OCI-LY1 (cell line): ENCODE measurements at regions not wholly inside any gene's neighbourhood (a gene's known extent, or its start where the extent isn't known, plus 50 kb on each side); places are given as distances from the start of the nearest gene placed in this dataset.

Source experiments
- H2AFZ ChIP-seq: fragments of 200-600 bp; sonication (generic), shearing (Covaris generic); 2 replicates; pipeline ENCODE4 v1.6.0; 2014; ENCODE audit warnings: antibody characterized with exemption, mild to moderate bottlenecking, low read length
- H3F3A ChIP-seq: fragments of 200-600 bp; sonication (generic), shearing (Covaris generic); 2 replicates; pipeline ENCODE4 v1.6.0; 2014; ENCODE audit warnings: mild to moderate bottlenecking, antibody characterized with exemption, low read length, moderate library complexity; ENCODE audit not compliant: insufficient read depth
- H3K27ac ChIP-seq: fragments of 200-600 bp; sonication (generic); 2 replicates; pipeline ENCODE4 v1.5.1; 2014; ENCODE audit warnings: low read length, mixed run types, mild to moderate bottlenecking, low read depth; ENCODE audit not compliant: poor library complexity, severe bottlenecking
- H3K27me3 ChIP-seq: fragments of 200-600 bp; sonication (generic); 2 replicates; pipeline ENCODE4 v1.6.0; 2014; ENCODE audit warnings: antibody characterized with exemption, mild to moderate bottlenecking, low read length, moderate library complexity; ENCODE audit not compliant: insufficient read depth
- H3K36me3 ChIP-seq: fragments of 200-600 bp; sonication (generic); 2 replicates; pipeline ENCODE4 v1.6.1; 2014; ENCODE audit warnings: mild to moderate bottlenecking, antibody characterized with exemption, low read length, moderate library complexity, mixed read lengths; ENCODE audit not compliant: insufficient read depth
- H3K4me1 ChIP-seq: fragments of 200-600 bp; sonication (generic); 2 replicates; pipeline ENCODE4 v1.5.1; 2014; ENCODE audit warnings: mild to moderate bottlenecking, low read length, moderate library complexity; ENCODE audit not compliant: insufficient read depth, severe bottlenecking
- H3K4me2 ChIP-seq: fragments of 200-600 bp; sonication (generic), shearing (Covaris generic); 2 replicates; pipeline ENCODE4 v1.6.1; 2014; ENCODE audit warnings: low read length
- H3K4me3 ChIP-seq: fragments of 200-600 bp; sonication (generic); 2 replicates; pipeline ENCODE4 v1.5.1; 2014; ENCODE audit warnings: low read length, low read depth, mild to moderate bottlenecking, mixed read lengths; ENCODE audit not compliant: poor library complexity, severe bottlenecking
- H3K79me2 ChIP-seq: fragments of 200-600 bp; shearing (Covaris generic); 2 replicates; pipeline ENCODE4 v1.6.1; 2016; ENCODE audit warnings: mixed run types, low read length, mixed read lengths; ENCODE audit not compliant: insufficient read depth
- H3K9ac ChIP-seq: fragments of 200-600 bp; sonication (generic), shearing (Covaris generic); 2 replicates; pipeline ENCODE4 v1.6.1; 2014; ENCODE audit warnings: mild to moderate bottlenecking, low read length, mixed read lengths
- H3K9me2 ChIP-seq: fragments of 200-600 bp; sonication (generic), shearing (Covaris generic); 2 replicates; pipeline ENCODE4 v1.6.1; 2014; ENCODE audit warnings: low read depth, mild to moderate bottlenecking, low read length, mixed read lengths
- H3K9me3 ChIP-seq: fragments of 200-600 bp; shearing (Covaris generic); 2 replicates; pipeline ENCODE4 v1.6.1; 2014; ENCODE audit warnings: low read length, mixed read lengths
- H4K20me1 ChIP-seq: fragments of 200-600 bp; sonication (generic), shearing (Covaris generic); 2 replicates; pipeline ENCODE4 v1.6.0; 2016; ENCODE audit warnings: mild to moderate bottlenecking, low read length; ENCODE audit not compliant: insufficient read depth
- CTCF ChIP-seq: fragments of 200-600 bp; sonication (generic), shearing (Covaris generic); IDR thresholded peaks from 2 replicates; pipeline ENCODE4 v1.5.1; 2017; ENCODE audit warnings: mild to moderate bottlenecking, antibody characterized with exemption, low read length, moderate library complexity, mixed read lengths
- EZH2 ChIP-seq: fragments of 200-600 bp; sonication (generic), shearing (Covaris generic); IDR thresholded peaks from 2 replicates; pipeline ENCODE4 v1.8.0; 2017; ENCODE audit warnings: borderline replicate concordance, mixed run types, mild to moderate bottlenecking, antibody characterized with exemption, low read length, moderate library complexity, mixed read lengths

GRCh38 chr21:26282058-26282457 is 111.5 kb upstream of the APP start:
- no peaks in the 10 kb centered on the region for H3F3A ChIP-seq
- no peaks in the 10 kb centered on the region for H3K9me3 ChIP-seq
- TF ChIP-seq EZH2, result no peak
- no peak for TF ChIP-seq CTCF
- no peaks in the 10 kb centered on the region for H3K79me2 ChIP-seq
- H3K36me3 ChIP-seq, result no peaks in the 10 kb centered on the region
- no peak overlapping the region for H3K9ac ChIP-seq
- H3K27ac ChIP-seq, result no peak overlapping the region
- no peaks in the 10 kb centered on the region for H4K20me1 ChIP-seq
- H3K4me1 ChIP-seq, result no peaks in the 10 kb centered on the region
- no peak overlapping the region for H3K4me2 ChIP-seq
- no peaks in the 10 kb centered on the region for H3K27me3 ChIP-seq
- H2AFZ ChIP-seq, result no peak overlapping the region
- no peaks in the 10 kb centered on the region for H3K9me2 ChIP-seq
- no peak overlapping the region for H3K4me3 ChIP-seq

DNA sequence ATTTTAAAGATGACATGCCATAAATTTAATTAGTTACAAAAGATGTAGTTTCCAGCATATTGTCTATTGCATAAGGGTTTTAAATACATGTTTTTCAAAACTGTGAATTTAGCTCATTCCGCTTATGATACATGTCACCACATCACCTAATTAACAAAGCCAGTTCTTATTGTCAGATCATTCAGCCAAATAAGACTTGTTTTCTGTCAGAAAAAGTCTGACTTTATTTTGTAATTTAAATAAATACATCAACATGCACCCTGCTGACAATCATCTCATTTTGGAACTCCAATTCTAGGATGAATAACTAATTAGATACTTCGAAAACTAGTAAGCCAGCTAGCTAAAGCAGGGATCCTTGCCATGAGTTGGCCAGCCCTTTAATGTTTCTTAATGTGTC is 110.9 kb upstream of the APP start:
- no peaks in the 10 kb centered on the region for H3K4me1 ChIP-seq
- TF ChIP-seq CTCF (no peak), EZH2 (no peak)
- no peaks in the 10 kb centered on the region for H3K36me3 ChIP-seq
- H3K27ac ChIP-seq, result no peak overlapping the region
- no peaks in the 10 kb centered on the region for H3K79me2 ChIP-seq
- no peaks in the 10 kb centered on the region for H3K9me2 ChIP-seq
- H2AFZ ChIP-seq, result no peak overlapping the region
- no peak overlapping the region for H3K9ac ChIP-seq
- H3K9me3 ChIP-seq, result no peaks in the 10 kb centered on the region
- H3K4me3 ChIP-seq, result no peak overlapping the region
- no peaks in the 10 kb centered on the region for H3F3A ChIP-seq
- no peaks in the 10 kb centered on the region for H4K20me1 ChIP-seq
- H3K4me2 ChIP-seq, result no peak overlapping the region
- no peaks in the 10 kb centered on the region for H3K27me3 ChIP-seq

DNA sequence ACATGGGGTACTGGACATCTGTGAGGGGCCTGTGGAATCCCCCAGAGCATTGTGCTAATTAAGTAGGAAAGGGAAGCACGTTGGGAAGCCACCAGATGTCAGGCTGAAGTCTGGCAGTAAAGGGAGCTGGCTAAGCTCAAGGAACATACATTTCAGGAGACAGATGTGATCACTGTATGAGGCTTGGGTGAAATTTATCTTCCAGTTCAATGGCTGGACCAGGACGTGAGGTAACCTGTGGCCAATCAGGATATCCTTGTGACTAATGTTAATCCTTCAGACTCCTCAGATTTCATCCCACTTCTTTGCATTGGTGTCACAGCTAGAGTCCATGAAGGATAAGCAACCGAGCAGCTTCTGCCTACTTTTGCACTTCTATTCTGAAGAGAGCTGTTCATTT is 110.2 kb upstream of the APP start:
- Histone ChIP-seq H3K36me3 (no peaks in the 10 kb centered on the region; the same call in 1 of the 2 replicates), H3K27ac (no peak overlapping the region), H4K20me1 (no peaks in the 10 kb centered on the region), H3K79me2 (no peaks in the 10 kb centered on the region), H3K9me3 (no peaks in the 10 kb centered on the region), H3K4me1 (no peaks in the 10 kb centered on the region), H3K9me2 (no peaks in the 10 kb centered on the region), H3K9ac (no peak overlapping the region), H3F3A (no peaks in the 10 kb centered on the region), H3K4me3 (no peak overlapping the region), H2AFZ (no peak overlapping the region), H3K4me2 (no peak overlapping the region), H3K27me3 (no peaks in the 10 kb centered on the region)
- TF ChIP-seq CTCF, result no peak
